Stimulated activated CD8-positive, alpha-beta memory T cell treated with anti-CD3 and anti-CD28 coated beads, Interleukin-15, amount 100 ng/mL, for 24 hours (primary cell): ENCODE measurements at regions not wholly inside any gene's neighbourhood (a gene's known extent, or its start where the extent isn't known, plus 50 kb on each side); places are given as distances from the start of the nearest gene placed in this dataset.

ENCODE experiments used
- DNase-seq: peaks from one replicate; pipeline ENCODE4 v3.0.0-alpha.2; 2020; ENCODE audit warnings: low read depth

GRCh38 chr1:29433830-29434229 is 197.5 kb downstream of the PTPRU start:
- DNase-seq, result no peak

- no peak for DNase-seq
Measured at GRCh38 chr1:29431138-29431537, 194.8 kb downstream of the PTPRU start.

GRCh38 chr1:29429656-29430055 is 193.3 kb downstream of the PTPRU start:
- no peak for DNase-seq

GRCh38 chr1:29428997-29429396 is 192.7 kb downstream of the PTPRU start:
- DNase-seq, result no peak

- no peak for DNase-seq
Measured at GRCh38 chr1:29428280-29428615, 191.9 kb downstream of the PTPRU start.

- DNase-seq, result no peak
Measured at GRCh38 chr1:29427614-29428279, 191.4 kb downstream of the PTPRU start.

GRCh38 chr1:29426701-29427279 is 190.5 kb downstream of the PTPRU start:
- no peak for DNase-seq

GRCh38 chr1:29425631-29426030 is 189.3 kb downstream of the PTPRU start:
- DNase-seq, result no peak

GRCh38 chr1:29424266-29424665 is 187.9 kb downstream of the PTPRU start:
- DNase-seq, result no peak

GRCh38 chr1:29420202-29420601 is 183.9 kb downstream of the PTPRU start:
- DNase-seq, result no peak

GRCh38 chr1:29417971-29418370 is 181.6 kb downstream of the PTPRU start:
- no peak for DNase-seq

- no peak for DNase-seq
Measured at GRCh38 chr1:29417147-29417858, 181.0 kb downstream of the PTPRU start.

GRCh38 chr1:29416267-29417146 is 180.2 kb downstream of the PTPRU start:
- DNase-seq, result no peak

- no peak for DNase-seq
Measured at GRCh38 chr1:29415861-29416260, 179.5 kb downstream of the PTPRU start.

GRCh38 chr1:29415156-29415830 is 179.0 kb downstream of the PTPRU start:
- DNase-seq, result no peak

GRCh38 chr1:29414086-29414485 is 177.8 kb downstream of the PTPRU start:
- no peak for DNase-seq

GRCh38 chr1:29413661-29414060 is 177.3 kb downstream of the PTPRU start:
- DNase-seq, result no peak

GRCh38 chr1:29412591-29412990 is 176.3 kb downstream of the PTPRU start:
- no peak for DNase-seq

- DNase-seq, result no peak
Measured at GRCh38 chr1:29410476-29410875, 174.2 kb downstream of the PTPRU start.

- DNase-seq, result no peak
Measured at GRCh38 chr1:29409616-29410015, 173.3 kb downstream of the PTPRU start.

- no peak for DNase-seq
Measured at GRCh38 chr1:29408831-29409605, 172.7 kb downstream of the PTPRU start.
